Heart right ventricle (tissue), 16 donors: ENCODE measurements at regions not wholly inside any gene's neighbourhood (a gene's known extent, or its start where the extent isn't known, plus 50 kb on each side); places are given as distances from the start of the nearest gene placed in this dataset.

Experiments used
- ATAC-seq, 8 donors: fragments of 200-7000 bp; cut with Tn5 transposase; one replicate each; pipeline ENCODE4 v1.9.1; 2020; ENCODE audit warnings: mild to moderate bottlenecking in 8 of 8, moderate library complexity in 8 of 8, moderate number of reproducible peaks in 1 of 8
- DNase-seq, 2 donors: peaks; one replicate each; pipeline ENCODE4 v3.0.0-alpha.2; 2020
- H3K27ac ChIP-seq, 10 donors: fragments of 200-600 bp; sonication (generic) in 2 of 10; one replicate each; pipeline versions ENCODE4 v1.5.0 to v1.8.0; 2020 to 2022; ENCODE audit warnings: mild to moderate bottlenecking in 3 of 10
- H3K27me3 ChIP-seq, 7 donors: fragments of 200-600 bp; one replicate each; pipeline ENCODE4 v1.8.0; 2021 to 2022; ENCODE audit warnings: mild to moderate bottlenecking in 2 of 7
- H3K36me3 ChIP-seq, 9 donors: fragments of 200-600 bp; sonication (generic) in 1 of 9; one replicate each; pipeline versions ENCODE4 v1.5.0 to v1.8.0; 2020 to 2022; ENCODE audit warnings: mild to moderate bottlenecking in 2 of 9
- H3K4me1 ChIP-seq, 9 donors: fragments of 200-600 bp; sonication (generic) in 1 of 9; one replicate each; pipeline versions ENCODE4 v1.5.0 to v1.8.0; 2020 to 2022; ENCODE audit warnings: mild to moderate bottlenecking in 4 of 9
- H3K4me3 ChIP-seq, 10 donors: fragments of 200-600 bp; sonication (generic) in 2 of 10; one replicate each; pipeline versions ENCODE4 v1.5.0 to v1.8.0; 2020 to 2022; ENCODE audit warnings: mild to moderate bottlenecking in 7 of 10, moderate library complexity in 2 of 10
- H3K9me3 ChIP-seq, 11 donors: fragments of 200-600 bp in 10 of 11; sonication (generic) in 2 of 11; one replicate each; pipeline versions ENCODE4 v1.5.0 to v1.8.0; 2013 to 2022; ENCODE audit warnings: mild to moderate bottlenecking in 2 of 11, control low read depth in 1 of 11, moderate library complexity in 1 of 11
- WGBS, 2 donors: extraction: QIAGEN DNeasy Blood & Tissue Kit; methylation state at CpG; one replicate each; pipeline ENCODE4 v1.1.7; 2013; ENCODE audit warnings: inconsistent platforms in 1 of 2; 5-methylcytosine and 5-hydroxymethylcytosine counted together
- intact Hi-C, 10 donors: fragments of 100-400 bp; cut with DNase I; formaldehyde crosslinking; loops; one replicate each; pipeline versions ENCODE4 v1.11.1 to v1.14.2; 2022
- TF ChIP-seq, protein P1 (sequence below), 9 donors: fragments of 200-600 bp; sonication (generic) in 2 of 9; IDR thresholded peaks; one replicate each; pipeline versions ENCODE4 v1.5.0 to v1.8.0; 2021 to 2022; ENCODE audit warnings: antibody characterized with exemption in 9 of 9, mild to moderate bottlenecking in 5 of 9, moderate library complexity in 1 of 9
- donor health status: Arrhythmogenic right ventricular cardiomyopathy.
- donor health status: ischemic (EF 13 %, LVEDD 7.1; RV severe dilation, severe dysfunction).
- donor health status: healthy with polysubstance abuse.
- donor health status: DM: no; HTN: yes; CAD: no.
- donor health status: DM: no; HTN: no; CAD: no.
- donor health status: ischemic (EF 25% LVEDD 6.9; RV normal size, moderate dysfunction).
- donor health status: ischemic (EF 25% LVEDD 5.7; RV mildly dilated, moderate dysfunction).
- donor health status: healthy.
- donor health status: DM: yes; HTN: yes; CAD: no.
- donor health status: Ischemic cardiomyopathy.
- donor health status: ischemic (EF 35%, LVEDD 5.7; RV mildly dilated, moderate dysfunction).
- donor health status: nonischemic (EF 11% LVEDD 7.7; RV severe dilation, severe dysfunction).
- donor health status: DM: yes; HTN: yes; CAD: no.
- donor health status: PGD.
- donor health status: ischemic (EF 29% LVEDD 5.4; RV normal size, mild dysfunction).
- donor health status: nonischemic (EF 23%, LVEDD 6.1; RV moderate dilation, normal function).

DNA sequence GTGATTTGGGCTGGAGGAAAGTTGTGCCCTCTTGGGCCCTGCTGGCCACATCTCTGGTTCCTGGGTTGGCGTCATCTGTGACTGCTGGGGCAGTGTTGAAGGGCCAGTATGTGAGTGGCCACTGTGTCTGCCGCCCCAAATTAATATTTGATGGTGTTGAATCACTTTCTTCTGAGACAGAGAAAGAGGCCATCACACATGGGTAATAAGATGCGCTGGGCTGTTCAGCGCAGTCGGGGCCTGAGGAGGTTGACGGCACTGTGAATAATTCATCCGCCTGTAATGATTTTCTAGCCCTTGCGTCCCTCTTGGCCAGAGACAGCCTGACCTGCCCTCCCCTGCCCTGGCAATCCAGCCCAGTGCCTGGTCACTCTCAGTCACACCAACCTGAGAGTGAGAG, 56.2 kb upstream of the BEGAIN start:
- WGBS, 2 donors, result 89 to 95% methylated on average over 8 of the region's 8 CpGs

GRCh38 chr14:100644383-100644782, 57.2 kb upstream of the BEGAIN start:
- H3K4me1 ChIP-seq, result peaks cover 0 to 22% (median 0%) of the 10 kb centered on the region in 9 donors
- WGBS, 2 donors, result 73 to 80% methylated on average over 6 of the region's 6 CpGs
- TF ChIP-seq, protein P1, sequence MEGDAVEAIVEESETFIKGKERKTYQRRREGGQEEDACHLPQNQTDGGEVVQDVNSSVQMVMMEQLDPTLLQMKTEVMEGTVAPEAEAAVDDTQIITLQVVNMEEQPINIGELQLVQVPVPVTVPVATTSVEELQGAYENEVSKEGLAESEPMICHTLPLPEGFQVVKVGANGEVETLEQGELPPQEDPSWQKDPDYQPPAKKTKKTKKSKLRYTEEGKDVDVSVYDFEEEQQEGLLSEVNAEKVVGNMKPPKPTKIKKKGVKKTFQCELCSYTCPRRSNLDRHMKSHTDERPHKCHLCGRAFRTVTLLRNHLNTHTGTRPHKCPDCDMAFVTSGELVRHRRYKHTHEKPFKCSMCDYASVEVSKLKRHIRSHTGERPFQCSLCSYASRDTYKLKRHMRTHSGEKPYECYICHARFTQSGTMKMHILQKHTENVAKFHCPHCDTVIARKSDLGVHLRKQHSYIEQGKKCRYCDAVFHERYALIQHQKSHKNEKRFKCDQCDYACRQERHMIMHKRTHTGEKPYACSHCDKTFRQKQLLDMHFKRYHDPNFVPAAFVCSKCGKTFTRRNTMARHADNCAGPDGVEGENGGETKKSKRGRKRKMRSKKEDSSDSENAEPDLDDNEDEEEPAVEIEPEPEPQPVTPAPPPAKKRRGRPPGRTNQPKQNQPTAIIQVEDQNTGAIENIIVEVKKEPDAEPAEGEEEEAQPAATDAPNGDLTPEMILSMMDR (IDR thresholded peaks at IDR 0.05), result no peak

More for the DNA sequence above, 56.2 kb upstream of the BEGAIN start:
- DNase-seq (no peak), ATAC-seq (no peak)
- Histone ChIP-seq H3K4me1 (peaks cover 0 to 22% (median 0%) of the 10 kb centered on the region in 9 donors), H3K27ac (no peak overlapping the region), H3K36me3 (no peaks in the 10 kb centered on the region), H3K9me3 (peaks cover 0 to 5% (median 0%) of the 10 kb centered on the region in 11 donors), H3K4me3 (no peak overlapping the region), H3K27me3 (peaks cover 0 to 15% (median 5%) of the 10 kb centered on the region in 7 donors)
- TF ChIP-seq, protein P1 (IDR thresholded peaks at IDR 0.05), result no peak
- intact Hi-C loops, result loop anchor here in 5 of 10 donors (5.0 to 10.0 kb wide), 5 partner anchors 199 to 991 kb away; no protein-coding TSS in a partner anchor

GRCh38 chr14:100644784-100645183, 57.6 kb upstream of the BEGAIN start:
- H3K9me3 ChIP-seq, result peaks cover 0 to 5% (median 0%) of the 10 kb centered on the region in 11 donors
- TF ChIP-seq, protein P1 (IDR thresholded peaks at IDR 0.05), result no peak
- 49 to 58% methylated on average over 8 of the region's 8 CpGs for WGBS, 2 donors

More at GRCh38 chr14:100644383-100644782, 57.2 kb upstream of the BEGAIN start:
- intact Hi-C loops, result loop anchor here in 8 of 10 donors (2.0 to 10.0 kb wide), 8 partner anchors 200 to 990 kb away; no protein-coding TSS in a partner anchor
- Histone ChIP-seq H3K9me3 (peaks cover 0 to 5% (median 0%) of the 10 kb centered on the region in 11 donors), H3K27ac (no peak overlapping the region), H3K36me3 (no peaks in the 10 kb centered on the region), H3K4me3 (no peak overlapping the region), H3K27me3 (peaks cover 0 to 16% (median 5%) of the 10 kb centered on the region in 7 donors)
- no peak for DNase-seq
- no peak for ATAC-seq

DNA sequence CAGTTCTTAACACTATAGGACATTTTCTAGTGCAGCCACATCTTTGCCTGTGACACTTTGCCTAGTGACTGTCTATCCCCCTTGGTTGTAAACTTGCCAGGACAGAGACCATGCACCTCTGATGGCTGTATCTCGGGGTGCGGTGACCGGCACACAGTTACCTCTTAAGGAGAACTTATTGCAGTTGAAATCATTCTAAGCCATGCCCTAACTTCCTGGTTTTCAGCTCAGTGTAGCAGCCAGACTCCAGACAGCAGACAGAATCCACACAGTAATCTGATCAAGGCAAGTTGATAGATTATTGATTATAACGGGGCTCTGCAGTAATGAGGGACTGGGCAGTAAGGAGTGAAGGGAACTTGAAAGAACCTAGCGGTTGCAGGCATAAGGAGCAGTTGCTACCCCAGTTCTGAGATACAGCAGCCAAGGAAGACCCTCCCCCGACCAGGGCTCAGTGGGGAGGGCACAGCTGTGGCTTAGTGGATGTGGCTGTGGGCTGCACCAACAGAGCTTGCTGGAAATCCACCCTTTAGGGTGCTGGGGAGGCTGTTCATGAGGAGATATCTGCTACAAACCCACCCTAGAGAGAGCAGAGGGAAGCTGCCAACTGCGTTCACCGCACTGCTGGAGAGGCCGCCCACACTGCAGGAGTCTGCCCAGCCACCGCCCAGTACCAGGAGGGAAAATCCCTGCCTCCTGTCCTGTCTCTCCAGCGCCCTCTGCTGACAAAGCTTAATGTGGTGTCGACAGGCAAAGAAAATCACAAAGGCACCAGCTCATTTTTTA, 58.2 kb upstream of the BEGAIN start:
- ATAC-seq, result peak; percentile 70 to 93 (median 87)
- no peaks in the 10 kb centered on the region for H3K36me3 ChIP-seq
- H3K9me3 ChIP-seq, result peaks cover 0 to 5% (median 0%) of the 10 kb centered on the region in 11 donors
- peaks cover 0 to 14% (median 0%) of the 10 kb centered on the region in 9 donors for H3K4me1 ChIP-seq
- no peak overlapping the region for H3K4me3 ChIP-seq
- TF ChIP-seq, protein P1 (IDR thresholded peaks at IDR 0.05), result peak; percentile 60 to 85 (median 73)
- intact Hi-C loops, result loop anchor here in 7 of 10 donors (2.0 to 10.0 kb wide), 9 partner anchors 118 to 989 kb away; no protein-coding TSS in a partner anchor
- DNase-seq, result peak; percentile 70 to 80
- WGBS, 2 donors, result 39% methylated on average over 12 of the region's 12 CpGs
- peaks cover 0 to 17% (median 5%) of the 10 kb centered on the region in 7 donors for H3K27me3 ChIP-seq
- no peak overlapping the region for H3K27ac ChIP-seq

More at GRCh38 chr14:100644784-100645183, 57.6 kb upstream of the BEGAIN start:
- ATAC-seq, result no peak
- Histone ChIP-seq H3K27ac (no peak overlapping the region), H3K36me3 (no peaks in the 10 kb centered on the region), H3K27me3 (peaks cover 0 to 17% (median 5%) of the 10 kb centered on the region in 7 donors), H3K4me1 (peaks cover 0 to 19% (median 0%) of the 10 kb centered on the region in 9 donors), H3K4me3 (no peak overlapping the region)
- DNase-seq, result no peak
- intact Hi-C loops, result loop anchor here in 9 of 10 donors (2.0 to 10.0 kb wide), 10 partner anchors 117 to 990 kb away; no protein-coding TSS in a partner anchor
